ENCODE measurements at regions not wholly inside any gene's neighbourhood (a gene's known extent, or its start where the extent isn't known, plus 50 kb on each side); places are given as distances from the start of the nearest gene placed in this dataset.

GRCh38 chr20:7496394-7496991, 443.8 kb downstream of the HAO1 start:
- no peak for DNase-seq

GRCh38 chr20:7497985-7498384, 442.3 kb downstream of the HAO1 start:
- no peak for DNase-seq

GRCh38 chr20:7499201-7499600, 441.1 kb downstream of the HAO1 start:
- DNase-seq, result no peak

GRCh38 chr20:7500231-7500663, 440.0 kb downstream of the HAO1 start:
- no peak for DNase-seq

- no peak for DNase-seq
Measured at GRCh38 chr20:7503501-7503900, 436.8 kb downstream of the HAO1 start.

GRCh38 chr20:7505152-7505834, 435.0 kb downstream of the HAO1 start:
- DNase-seq, result no peak

- DNase-seq, result no peak
Measured at GRCh38 chr20:7505835-7506221, 434.4 kb downstream of the HAO1 start.

GRCh38 chr20:7516621-7517111, 423.6 kb downstream of the HAO1 start:
- no peak for DNase-seq

GRCh38 chr20:7520361-7520760, 419.9 kb downstream of the HAO1 start:
- DNase-seq, result no peak

- DNase-seq, result no peak
Measured at GRCh38 chr20:7523288-7523687, 417.0 kb downstream of the HAO1 start.

- no peak for DNase-seq
Measured at GRCh38 chr20:7540018-7540417, 400.2 kb downstream of the HAO1 start.

- DNase-seq, result no peak
Measured at GRCh38 chr20:7540923-7541322, 399.3 kb downstream of the HAO1 start.

- no peak for DNase-seq
Measured at GRCh38 chr20:7571101-7571500, 369.2 kb downstream of the HAO1 start.

GRCh38 chr20:7571521-7572055, 368.7 kb downstream of the HAO1 start:
- DNase-seq, result no peak

- no peak for DNase-seq
Measured at GRCh38 chr20:7579888-7580287, 360.4 kb downstream of the HAO1 start.

- DNase-seq, result no peak
Measured at GRCh38 chr20:7585126-7585679, 355.1 kb downstream of the HAO1 start.

- no peak for DNase-seq
Measured at GRCh38 chr20:7586481-7586880, 353.8 kb downstream of the HAO1 start.

GRCh38 chr20:7589164-7589563, 351.1 kb downstream of the HAO1 start:
- no peak for DNase-seq

- no peak for DNase-seq
Measured at GRCh38 chr20:7596541-7596940, 343.7 kb downstream of the HAO1 start.

GRCh38 chr20:7601431-7601830, 338.8 kb downstream of the HAO1 start:
- DNase-seq, result no peak

- no peak for DNase-seq
Measured at GRCh38 chr20:7606941-7607340, 333.3 kb downstream of the HAO1 start.

GRCh38 chr20:7608250-7608649, 332.0 kb downstream of the HAO1 start:
- no peak for DNase-seq

GRCh38 chr20:7609251-7609650, 331.0 kb downstream of the HAO1 start:
- DNase-seq, result no peak
